Right hindlimb (tissue), 1 donor: ENCODE measurements at regions not wholly inside any gene's neighbourhood (a gene's known extent, or its start where the extent isn't known, plus 50 kb on each side); places are given as distances from the start of the nearest gene placed in this dataset.

Source experiments
- DNase-seq: peaks from one replicate; pipeline ENCODE4 v3.0.0-alpha.2; 2018

GRCh38 chr2:129728035-129728972, 251.2 kb upstream of the RAB6C start:
- DNase-seq = no peak

DNA sequence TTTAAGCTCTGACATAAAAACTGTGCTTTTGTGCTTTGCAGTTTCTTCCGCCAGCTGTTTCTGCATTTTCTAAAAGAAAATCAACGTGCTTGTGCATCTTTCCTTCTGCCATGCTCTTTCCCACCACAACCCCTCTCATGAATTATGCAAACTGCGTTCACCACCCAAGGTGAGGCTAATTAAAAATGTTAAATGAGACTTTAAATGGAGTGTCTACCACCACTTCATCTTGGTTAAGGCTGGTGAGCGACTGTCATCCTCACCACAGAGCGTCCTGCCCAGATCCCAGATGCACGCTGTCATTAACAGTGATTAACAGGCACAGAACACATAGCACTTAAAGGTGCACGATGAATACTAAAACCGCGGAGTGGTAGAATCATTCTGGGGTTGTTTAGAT, 250.5 kb upstream of the RAB6C start:
- no peak for DNase-seq

- no peak for DNase-seq
Observed at GRCh38 chr2:129729646-129730045, 249.8 kb upstream of the RAB6C start.

- DNase-seq = no peak
Observed at GRCh38 chr2:129730979-129731378, 248.5 kb upstream of the RAB6C start.

DNA sequence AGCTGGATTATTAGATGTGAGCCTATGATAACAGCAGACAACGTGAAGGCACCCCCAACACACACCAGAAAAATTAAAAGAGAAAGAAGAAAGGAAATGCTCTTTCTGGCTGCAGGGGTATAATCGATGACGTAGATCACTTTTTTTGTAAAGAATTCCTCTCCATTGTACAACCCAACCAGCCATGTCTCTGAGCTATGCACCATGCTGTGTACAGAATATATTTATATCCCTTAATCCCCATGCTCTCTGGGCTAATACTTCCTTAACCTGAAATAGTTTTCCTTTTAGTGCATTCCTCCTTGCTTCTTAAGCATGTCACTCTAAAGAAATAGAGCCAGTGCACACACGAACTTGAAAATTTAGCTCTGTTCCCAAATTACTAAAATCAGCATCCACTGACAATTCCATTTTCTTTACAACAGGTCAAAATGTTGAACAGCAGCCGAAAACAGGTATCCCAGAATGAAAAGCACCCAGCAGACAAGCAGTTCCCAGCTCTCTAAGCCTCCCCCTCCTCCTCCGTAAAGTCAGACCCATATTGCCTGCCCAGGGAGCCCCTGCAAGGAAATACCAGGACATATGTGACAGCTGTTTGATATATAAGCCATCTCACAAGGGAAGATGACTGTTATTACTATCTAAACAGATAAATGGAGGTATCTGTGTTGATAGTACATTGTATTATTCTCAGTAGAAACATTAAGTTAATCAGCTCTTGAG, 247.4 kb upstream of the RAB6C start:
- no peak for DNase-seq

DNA sequence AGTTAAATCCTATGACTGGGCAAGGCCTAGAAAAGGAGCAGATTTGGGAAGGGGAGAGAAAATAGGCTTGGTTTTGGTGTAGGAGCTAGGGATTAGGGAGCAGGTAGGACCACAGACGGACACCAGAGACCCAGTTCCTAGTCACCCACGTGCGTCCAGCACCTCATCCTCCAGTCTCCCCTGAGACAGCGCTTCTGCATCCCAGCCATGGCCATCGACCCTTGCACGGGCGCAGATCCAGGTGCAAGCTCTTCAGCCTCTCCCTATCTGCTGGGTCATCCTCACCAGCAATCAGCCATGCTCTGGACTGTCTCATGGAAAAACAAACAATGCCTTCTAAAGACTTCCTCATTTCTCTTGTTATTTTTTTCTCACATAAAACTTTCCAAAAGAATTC, 246.8 kb upstream of the RAB6C start:
- no peak for DNase-seq

- DNase-seq = no peak
Observed at GRCh38 chr2:129733041-129733440, 246.4 kb upstream of the RAB6C start.

GRCh38 chr2:129733579-129733978, 245.9 kb upstream of the RAB6C start:
- DNase-seq = no peak

GRCh38 chr2:129734343-129735034, 245.0 kb upstream of the RAB6C start:
- no peak for DNase-seq

DNA sequence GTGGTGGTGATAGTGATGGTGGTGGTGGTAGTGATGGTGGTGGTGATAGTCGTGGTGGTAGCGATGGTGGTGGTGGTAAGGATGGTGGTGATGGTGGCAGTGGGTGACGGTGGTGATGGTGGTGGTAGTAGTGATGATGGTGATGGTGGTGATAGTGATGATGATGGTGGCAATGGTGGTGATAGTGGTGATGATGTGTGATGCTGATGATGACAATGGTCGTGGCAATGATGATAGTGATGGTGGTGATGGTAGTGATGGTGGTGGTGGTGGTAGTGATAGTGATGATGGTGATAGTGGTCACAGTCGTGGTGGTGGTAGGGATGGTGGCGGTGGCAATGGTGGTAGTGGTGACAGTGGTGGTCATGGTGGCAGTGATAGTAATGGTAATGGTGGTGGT, 243.9 kb upstream of the RAB6C start:
- no peak for DNase-seq

DNA sequence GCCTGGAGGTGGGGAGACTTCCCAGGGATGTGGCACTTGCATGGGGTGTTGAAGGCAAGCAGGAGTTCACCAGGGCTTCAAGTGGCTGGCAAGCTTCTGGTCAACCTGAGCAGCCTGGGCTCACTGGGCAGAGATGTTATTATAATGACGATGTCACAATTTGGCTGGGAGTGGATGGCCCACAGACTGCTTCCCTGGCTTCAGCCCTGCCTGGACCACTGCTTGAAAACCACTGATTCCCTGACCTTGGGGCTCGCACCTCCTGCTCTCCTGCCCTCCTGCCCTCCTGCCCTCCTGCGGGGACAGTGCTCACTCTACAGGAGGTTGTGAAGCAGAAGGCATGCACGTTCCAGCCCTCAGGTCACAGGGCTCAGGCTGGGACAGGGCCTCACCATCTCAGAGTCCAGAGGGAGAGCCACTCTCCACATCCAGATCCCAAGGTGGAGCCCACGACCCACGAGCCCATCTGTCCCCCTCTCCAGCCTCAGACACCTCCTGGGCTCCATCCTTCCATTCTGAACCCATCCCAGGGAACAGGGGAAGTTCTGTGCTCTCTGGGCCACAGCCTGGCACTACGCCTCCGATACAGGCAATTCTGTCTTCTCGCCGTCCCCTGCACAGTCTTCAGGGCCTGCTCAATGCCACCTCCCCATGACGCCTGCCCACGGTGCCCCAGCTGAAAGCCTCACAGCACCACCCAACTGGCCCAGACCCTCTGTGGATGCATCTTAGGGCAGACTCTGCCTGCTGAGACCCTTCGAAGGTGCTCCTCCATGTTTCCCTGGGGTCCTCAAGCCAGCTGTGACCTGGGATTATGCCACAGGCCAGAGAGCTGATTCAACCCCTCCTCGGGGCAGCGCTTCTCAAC, 241.6 kb upstream of the RAB6C start:
- DNase-seq = no peak

GRCh38 chr2:129738799-129739198, 240.7 kb upstream of the RAB6C start:
- DNase-seq = no peak

- DNase-seq = no peak
Observed at GRCh38 chr2:129740504-129740903, 239.0 kb upstream of the RAB6C start.

DNA sequence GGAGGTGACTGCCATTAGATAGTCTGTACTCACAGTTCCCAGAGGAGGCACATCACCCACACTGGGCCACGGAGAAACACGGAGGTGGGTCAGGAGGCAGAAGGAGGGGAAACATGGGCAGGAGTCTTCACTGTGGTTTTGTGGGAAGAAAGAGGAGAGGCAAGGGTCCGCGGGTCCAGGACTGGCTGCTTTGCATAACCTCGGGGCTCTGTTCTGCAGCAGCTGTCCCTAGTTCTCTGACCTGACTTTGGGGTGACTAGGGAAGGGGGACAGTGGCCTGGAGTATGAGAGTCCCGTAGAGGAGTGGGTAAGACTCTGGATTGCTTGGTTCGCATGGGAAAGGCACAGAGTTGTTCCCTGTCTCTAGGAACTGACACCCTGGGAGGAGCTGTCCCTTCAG, 238.3 kb upstream of the RAB6C start:
- DNase-seq = no peak

- DNase-seq = no peak
Observed at GRCh38 chr2:129741623-129742022, 237.8 kb upstream of the RAB6C start.

DNA sequence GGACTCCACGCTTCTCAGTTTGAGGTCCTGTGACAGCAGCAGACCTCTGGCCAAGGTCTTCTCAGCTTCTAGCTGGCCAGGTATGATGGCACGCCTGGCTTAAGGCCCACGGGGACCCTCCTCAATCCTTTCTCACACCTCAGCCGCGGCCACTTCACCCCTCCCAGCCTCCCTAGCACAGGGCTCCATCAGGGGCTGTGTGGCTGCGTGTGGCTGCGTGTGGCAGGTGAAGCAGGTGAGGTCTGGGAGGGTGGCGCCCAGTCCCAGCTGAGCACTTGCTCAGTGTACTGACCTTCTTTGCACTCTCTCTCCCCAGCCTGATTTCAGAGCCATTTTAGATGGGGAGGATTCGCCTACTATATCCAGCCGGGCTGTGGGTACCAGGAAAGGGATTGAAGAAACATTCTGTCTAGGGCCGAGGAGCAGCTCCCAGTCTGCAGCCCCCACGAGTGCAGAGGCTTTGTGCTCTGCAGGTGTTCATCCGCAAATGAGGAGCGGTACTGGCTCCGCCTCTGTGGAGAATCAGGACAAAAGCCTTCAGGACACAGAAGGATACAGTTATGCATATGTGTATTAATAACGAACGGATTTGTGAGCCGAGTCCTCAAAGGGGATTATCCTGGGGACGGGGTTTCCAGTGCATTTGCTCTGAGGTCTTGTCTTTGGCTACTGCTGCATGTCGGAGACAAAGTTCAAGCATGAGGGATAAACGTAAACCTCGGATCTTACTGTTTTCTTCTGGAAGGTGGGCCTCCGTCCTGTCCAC, 236.9 kb upstream of the RAB6C start:
- no peak for DNase-seq

- DNase-seq = no peak
Observed at GRCh38 chr2:129744141-129744540, 235.3 kb upstream of the RAB6C start.

DNA sequence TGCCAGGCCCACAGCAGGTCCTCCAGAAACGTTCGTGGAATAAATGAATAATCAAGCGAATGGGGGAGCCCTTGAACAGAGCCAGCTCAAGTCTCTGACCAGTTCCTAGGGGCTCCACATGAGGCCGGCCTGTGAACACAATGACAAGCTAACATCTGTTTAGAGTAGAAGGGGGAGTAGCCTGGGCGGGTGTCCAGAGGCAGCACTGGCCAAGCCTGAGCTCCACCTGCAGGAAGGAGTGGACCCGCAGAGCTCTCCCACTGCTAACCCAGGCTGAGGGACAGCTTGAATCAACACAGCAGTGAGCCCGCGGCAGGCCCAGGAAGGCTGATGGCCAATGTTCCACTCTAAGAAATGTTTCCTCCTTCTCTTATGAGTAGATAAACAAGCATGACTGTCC, 234.8 kb upstream of the RAB6C start:
- DNase-seq = peak; percentile 83

GRCh38 chr2:129747500-129748125, 231.9 kb upstream of the RAB6C start:
- DNase-seq = no peak

GRCh38 chr2:129748250-129748649, 231.2 kb upstream of the RAB6C start:
- no peak for DNase-seq

GRCh38 chr2:129748653-129749052, 230.8 kb upstream of the RAB6C start:
- DNase-seq = no peak
